ENCODE measurements at regions not wholly inside any gene's neighbourhood (a gene's known extent, or its start where the extent isn't known, plus 50 kb on each side); places are given as distances from the start of the nearest gene placed in this dataset.

DNA sequence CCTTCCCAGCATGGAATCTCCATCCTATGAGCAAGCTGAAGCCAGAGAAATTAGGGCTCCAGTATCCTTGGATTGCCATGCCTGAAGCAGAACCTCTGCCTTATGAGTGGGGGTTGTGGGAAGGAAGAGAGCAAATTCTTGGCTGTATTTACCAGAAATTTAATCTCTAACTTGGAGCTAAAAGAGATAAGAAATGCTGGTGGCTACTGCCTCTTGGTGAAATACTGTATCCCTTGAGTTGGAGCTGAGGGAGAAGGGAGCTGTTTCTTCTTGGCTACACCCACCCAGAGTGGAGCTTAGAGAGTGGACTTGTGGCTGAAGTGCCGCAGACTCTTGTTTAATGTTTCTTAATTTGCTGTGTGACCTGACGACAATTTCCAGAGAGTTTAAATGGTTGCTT is 447.3 kb downstream of the ARHGEF28 start:
- Histone ChIP-seq H2AFZ (ENCODE audit: low read length) (no peak overlapping the region), H3K4me3 (ENCODE audit: low read length) (no peak overlapping the region), H3F3A (ENCODE audit: low read length, unreplicated experiment) (no peaks in the 10 kb centered on the region), H3K9me3 (ENCODE audit: low read length) (no peaks in the 10 kb centered on the region), H3K9me2 (replicated peaks; ENCODE audit: low read length) (no peaks in the 10 kb centered on the region), H3K4me1 (ENCODE audit: insufficient read depth, low read length) (peaks cover 28% of the 10 kb centered on the region), H3K9ac (ENCODE audit: low read length) (no peak overlapping the region), H4K20me1 (ENCODE audit: low read length) (no peaks in the 10 kb centered on the region), H3K79me2 (ENCODE audit: low read length) (no peaks in the 10 kb centered on the region), H3K4me2 (ENCODE audit: low read length) (no peak overlapping the region), H3K36me3 (ENCODE audit: low read depth, low read length) (no peaks in the 10 kb centered on the region), H3K27ac (ENCODE audit: low read length) (no peak overlapping the region), H3K27me3 (ENCODE audit: low read length) (no peaks in the 10 kb centered on the region)
- ChIA-PET CTCF (no interaction called here), POLR2A (ENCODE audit: unreplicated experiment) (interaction anchor here (0.8 kb wide), 1 partner anchor 1204 kb away, joined by 8 read pairs; no protein-coding TSS in a partner anchor)
- intact Hi-C loops (cut with micrococcal nuclease): no loop called here
- ATAC-seq: no peak
- TF ChIP-seq EZH2phosphoT487 (IDR thresholded peaks at IDR 0.05; ENCODE audit: borderline replicate concordance, low read length) (no peak), EZH2 (IDR thresholded peaks at IDR 0.05; ENCODE audit: low read length, unreplicated experiment) (no peak), CTCF (conservative IDR thresholded peaks at IDR 0.05; ENCODE audit: low read depth, low read length) (no peak)
- BruUV-seq (replicated peaks): no TSS peak
- DNase-seq: no peak

- no peak overlapping the region for H3K27ac ChIP-seq (ENCODE audit: low read length)
- no peak overlapping the region for H2AFZ ChIP-seq (ENCODE audit: low read length)
- no peak overlapping the region for H3K9ac ChIP-seq (ENCODE audit: low read length)
- no peaks in the 10 kb centered on the region for H3K9me3 ChIP-seq (ENCODE audit: low read length)
- H3K4me2 ChIP-seq (ENCODE audit: low read length): no peak overlapping the region
- no peaks in the 10 kb centered on the region for H3K9me2 ChIP-seq (replicated peaks; ENCODE audit: low read length)
- H3K79me2 ChIP-seq (ENCODE audit: low read length): no peaks in the 10 kb centered on the region
- ATAC-seq (no peak), DNase-seq (no peak)
- H3K36me3 ChIP-seq (ENCODE audit: low read depth, low read length): no peaks in the 10 kb centered on the region
- ChIA-PET CTCF (no interaction called here), POLR2A (ENCODE audit: unreplicated experiment) (interaction anchor here (0.8 kb wide), 1 partner anchor 1205 kb away, joined by 8 read pairs; no protein-coding TSS in a partner anchor)
- no peaks in the 10 kb centered on the region for H4K20me1 ChIP-seq (ENCODE audit: low read length)
- BruUV-seq (replicated peaks): no TSS peak
- no peak overlapping the region for H3K4me3 ChIP-seq (ENCODE audit: low read length)
- TF ChIP-seq EZH2phosphoT487 (IDR thresholded peaks at IDR 0.05; ENCODE audit: borderline replicate concordance, low read length) (no peak), CTCF (conservative IDR thresholded peaks at IDR 0.05; ENCODE audit: low read depth, low read length) (no peak), EZH2 (IDR thresholded peaks at IDR 0.05; ENCODE audit: low read length, unreplicated experiment) (no peak)
- H3F3A ChIP-seq (ENCODE audit: low read length, unreplicated experiment): no peaks in the 10 kb centered on the region
- H3K27me3 ChIP-seq (ENCODE audit: low read length): no peaks in the 10 kb centered on the region
- peaks cover 32% of the 10 kb centered on the region for H3K4me1 ChIP-seq (ENCODE audit: insufficient read depth, low read length)
- intact Hi-C loops (cut with micrococcal nuclease): no loop called here
Observed at GRCh38 chr5:74072646-74073045, 446.6 kb downstream of the ARHGEF28 start.

DNA sequence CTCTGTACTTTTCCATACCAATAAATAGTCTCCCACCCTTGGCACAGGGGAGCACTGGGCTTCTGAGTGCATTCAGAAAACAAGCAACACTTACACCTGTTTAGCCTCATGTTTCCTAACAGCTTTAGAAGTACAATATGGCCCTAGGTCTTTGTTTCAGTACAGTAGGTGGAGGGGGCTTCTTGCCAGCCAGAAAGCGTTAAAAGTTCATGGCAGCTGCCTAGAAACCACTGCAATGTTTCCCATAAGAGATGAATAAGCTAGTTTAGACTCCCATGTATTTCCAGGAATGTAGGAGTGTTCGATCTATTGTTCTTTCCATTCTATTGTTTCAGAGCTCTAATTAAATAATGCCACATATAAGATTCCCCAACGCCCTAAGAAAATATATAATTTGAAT is 444.8 kb downstream of the ARHGEF28 start:
- Histone ChIP-seq H3K27me3 (ENCODE audit: low read length) (no peaks in the 10 kb centered on the region), H3K9ac (ENCODE audit: low read length) (no peak overlapping the region), H3F3A (ENCODE audit: low read length, unreplicated experiment) (no peaks in the 10 kb centered on the region), H3K79me2 (ENCODE audit: low read length) (no peaks in the 10 kb centered on the region), H3K4me3 (ENCODE audit: low read length) (no peak overlapping the region), H3K4me2 (ENCODE audit: low read length) (no peak overlapping the region), H3K9me3 (ENCODE audit: low read length) (no peaks in the 10 kb centered on the region), H4K20me1 (ENCODE audit: low read length) (no peaks in the 10 kb centered on the region), H2AFZ (ENCODE audit: low read length) (no peak overlapping the region), H3K27ac (ENCODE audit: low read length) (no peak overlapping the region), H3K9me2 (replicated peaks; ENCODE audit: low read length) (no peaks in the 10 kb centered on the region), H3K4me1 (ENCODE audit: insufficient read depth, low read length) (peaks cover 34% of the 10 kb centered on the region), H3K36me3 (ENCODE audit: low read depth, low read length) (no peaks in the 10 kb centered on the region)
- POLR2A ChIA-PET (ENCODE audit: unreplicated experiment): no interaction called here
- CTCF ChIA-PET: no interaction called here
- no peak for ATAC-seq
- intact Hi-C loops (cut with micrococcal nuclease): no loop called here
- DNase-seq: no peak
- BruUV-seq (replicated peaks): no TSS peak
- TF ChIP-seq EZH2phosphoT487 (IDR thresholded peaks at IDR 0.05; ENCODE audit: borderline replicate concordance, low read length) (no peak), CTCF (conservative IDR thresholded peaks at IDR 0.05; ENCODE audit: low read depth, low read length) (no peak), EZH2 (IDR thresholded peaks at IDR 0.05; ENCODE audit: low read length, unreplicated experiment) (no peak)
